ENCODE measurements at regions not wholly inside any gene's neighbourhood (a gene's known extent, or its start where the extent isn't known, plus 50 kb on each side); places are given as distances from the start of the nearest gene placed in this dataset.

DNA sequence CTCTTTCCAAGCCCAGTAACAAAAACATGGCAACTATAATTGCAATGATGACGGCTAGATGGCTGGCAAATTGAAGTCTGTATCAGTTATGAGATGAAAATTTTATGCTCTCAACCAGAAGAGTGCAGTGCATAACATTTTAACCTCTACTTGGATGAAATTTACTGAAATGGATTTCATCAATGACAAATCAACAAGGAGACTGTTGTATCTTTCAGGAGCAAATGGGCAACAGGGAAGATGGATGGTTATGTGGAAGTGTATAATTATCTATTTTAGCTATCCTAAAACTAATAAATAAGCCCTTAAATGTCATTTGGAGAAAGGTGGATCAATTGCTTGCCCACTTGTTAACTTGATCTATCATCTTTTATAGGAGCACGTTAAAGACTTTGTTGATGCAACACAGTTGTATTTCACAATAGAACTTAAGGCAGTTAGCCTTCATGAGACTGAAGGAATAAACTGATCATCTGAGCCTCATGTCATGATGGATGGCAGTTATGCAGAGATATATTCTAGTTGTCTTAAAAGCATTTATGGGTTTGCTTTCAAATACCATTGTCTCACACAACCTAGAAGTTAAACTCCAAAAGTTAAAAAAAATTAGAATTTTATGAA lies 315.1 kb upstream of the TBC1D5 start:
- H3K27ac ChIP-seq: no peak overlapping the region
- no peak for DNase-seq (ENCODE audit: low read depth, low spot score)

DNA sequence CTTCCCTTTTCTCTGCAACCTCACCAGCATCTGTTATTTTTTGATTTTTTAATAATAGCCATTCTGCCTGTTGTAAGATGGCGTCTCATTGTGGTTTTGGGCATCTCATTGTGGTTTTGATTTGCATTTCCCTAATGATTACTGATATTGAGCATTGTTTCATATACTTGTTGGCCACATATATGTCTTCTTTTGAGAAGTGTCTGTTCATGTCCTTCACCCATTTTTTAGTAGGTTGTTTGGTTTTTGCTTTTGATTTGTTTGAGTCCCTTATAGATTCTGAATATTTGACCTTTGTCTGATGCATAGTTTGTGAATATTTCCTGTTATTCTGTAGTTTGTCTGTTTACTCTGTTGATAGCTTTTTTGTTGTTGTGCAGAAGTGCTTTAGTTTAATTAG lies 312.2 kb upstream of the TBC1D5 start:
- no peak overlapping the region for H3K27ac ChIP-seq
- no peak for DNase-seq (ENCODE audit: low read depth, low spot score)

DNA sequence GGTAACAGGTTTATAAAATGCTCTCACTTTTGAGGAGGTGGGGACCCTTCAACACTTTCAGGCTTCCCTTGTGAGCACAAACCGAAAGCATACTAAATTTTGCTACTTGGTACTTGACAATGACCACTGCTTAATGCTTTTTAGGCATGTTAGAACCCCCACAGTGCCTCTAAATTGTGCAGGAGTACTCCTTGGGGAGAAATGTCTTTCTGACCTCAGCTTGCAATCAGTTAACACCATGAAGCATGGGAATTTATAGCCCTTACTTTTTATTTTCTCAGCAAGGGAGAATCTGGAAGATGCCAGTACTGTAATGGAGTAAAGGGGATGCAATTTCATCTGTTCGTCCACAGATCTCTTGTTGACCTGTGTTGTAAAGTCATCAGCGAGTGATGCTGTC lies 308.9 kb upstream of the TBC1D5 start:
- DNase-seq (ENCODE audit: low read depth, low spot score): no peak
- no peak overlapping the region for H3K27ac ChIP-seq

DNA sequence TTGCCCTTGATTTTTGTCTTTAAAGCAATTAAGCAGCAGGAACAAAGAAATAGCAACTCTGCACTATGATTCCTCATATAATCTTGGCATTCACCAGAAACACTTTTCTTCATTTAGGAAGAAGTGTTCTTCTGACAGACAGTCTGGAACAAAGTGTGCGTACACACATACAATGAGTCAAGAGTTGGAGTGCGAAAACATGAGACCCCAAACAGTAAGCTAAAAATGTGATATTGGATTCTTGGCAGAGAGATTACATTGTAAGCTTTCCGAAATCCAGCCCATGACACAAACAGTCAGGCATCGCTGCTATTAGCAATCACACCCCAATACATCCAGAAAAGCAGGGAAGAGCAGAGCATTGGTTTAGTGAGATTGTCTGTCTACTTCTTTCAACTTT lies 306.7 kb upstream of the TBC1D5 start:
- no peak for DNase-seq (ENCODE audit: low read depth, low spot score)
- no peak overlapping the region for H3K27ac ChIP-seq

DNA sequence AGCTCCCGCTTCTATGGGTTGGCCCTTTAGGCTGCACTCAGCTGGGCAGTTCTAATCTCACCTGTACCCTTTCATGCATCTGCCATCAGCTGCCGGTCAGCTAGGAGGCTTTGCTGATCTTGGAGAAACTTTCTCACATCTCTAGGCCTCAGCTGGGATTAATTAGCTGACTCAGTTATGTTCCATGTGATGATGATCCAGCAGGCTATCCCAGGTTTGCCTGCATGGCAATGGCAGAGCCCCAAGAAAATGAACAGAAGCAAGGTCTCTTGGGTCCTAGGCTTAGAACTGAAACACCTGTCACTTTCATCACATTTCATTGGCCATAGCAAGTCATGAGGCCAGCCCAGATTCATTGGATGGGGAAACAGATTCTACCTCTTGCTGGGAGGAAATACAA lies 304.6 kb upstream of the TBC1D5 start:
- no peak for DNase-seq (ENCODE audit: low read depth, low spot score)
- H3K27ac ChIP-seq: no peak overlapping the region

DNA sequence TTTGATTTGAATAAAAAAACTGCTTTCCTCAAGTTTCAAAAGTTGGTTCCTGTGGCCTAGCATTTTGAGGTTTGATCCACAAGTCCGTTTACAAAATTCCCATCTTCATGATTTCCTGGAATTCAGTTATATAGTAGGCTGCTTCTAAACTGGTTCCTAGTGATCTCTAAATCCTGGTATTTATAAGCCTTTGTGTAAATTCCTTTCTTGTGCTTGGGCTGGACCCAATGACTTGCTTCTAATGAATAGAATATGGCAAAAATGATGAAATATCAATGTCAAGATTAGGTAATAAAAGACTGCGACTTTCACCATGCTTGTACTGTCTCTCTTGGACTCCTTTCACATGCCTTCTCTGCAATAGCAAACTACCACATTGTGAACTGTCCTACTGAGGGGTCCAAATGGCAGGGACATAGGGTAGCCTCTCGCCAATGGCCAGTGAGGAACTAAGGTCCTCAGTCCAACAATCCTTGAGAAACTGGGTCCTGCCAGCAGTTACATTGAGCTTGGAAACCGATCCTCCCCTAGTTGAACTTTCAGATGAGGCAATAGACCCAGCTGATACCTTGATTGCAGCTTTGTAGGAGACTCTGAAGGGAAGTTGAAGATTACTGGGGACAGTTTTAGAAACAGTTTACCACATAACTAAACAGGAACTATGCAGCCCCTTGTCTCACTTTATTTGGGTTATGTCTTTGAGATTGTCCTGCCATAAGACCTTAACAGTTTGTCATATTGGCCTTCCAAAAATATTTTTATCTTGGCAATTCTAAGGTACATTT lies 303.9 kb upstream of the TBC1D5 start:
- no peak overlapping the region for H3K27ac ChIP-seq
- DNase-seq (ENCODE audit: low read depth, low spot score): no peak

DNA sequence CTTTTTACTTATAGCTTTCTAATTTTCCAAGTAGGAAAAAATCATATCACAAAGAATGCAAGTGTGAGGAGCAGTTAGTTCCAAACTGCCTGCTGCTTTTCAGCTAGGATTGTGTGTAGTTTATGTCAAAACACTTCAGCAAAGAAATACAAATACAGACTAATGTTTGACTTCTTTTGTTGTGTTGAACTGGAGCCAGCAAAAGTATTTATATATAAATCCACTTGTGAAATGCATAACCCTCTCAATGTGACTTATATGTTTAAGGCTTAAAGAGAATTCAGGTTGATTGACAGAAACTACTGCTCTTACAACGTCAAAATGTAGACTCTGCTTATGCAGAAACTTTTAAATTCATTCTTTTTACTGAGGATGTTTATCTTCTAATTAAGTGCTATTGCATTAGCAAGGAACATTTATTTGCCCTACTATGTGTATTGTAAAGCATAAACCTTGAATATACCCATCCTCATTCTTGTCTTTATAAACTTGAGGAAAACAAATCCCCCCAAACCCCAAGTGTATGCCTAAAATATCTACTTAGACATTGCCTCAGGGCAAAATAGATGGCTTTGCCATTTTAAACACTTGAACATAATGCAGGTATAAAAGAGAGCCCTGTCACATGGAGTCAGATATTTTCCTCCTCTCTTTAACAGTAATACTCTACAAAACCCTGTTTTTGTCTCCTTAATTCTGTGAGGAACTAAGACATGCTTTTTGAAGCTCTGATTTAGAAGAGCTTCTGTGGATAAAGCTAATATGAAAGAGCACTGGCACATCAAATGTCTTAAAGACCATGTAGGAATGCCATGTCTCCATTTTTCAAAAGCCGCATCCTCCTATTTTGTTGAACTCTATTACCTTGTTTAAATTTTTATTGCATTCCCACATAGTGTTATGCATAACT lies 302.8 kb upstream of the TBC1D5 start:
- DNase-seq (ENCODE audit: low read depth, low spot score): no peak

DNA sequence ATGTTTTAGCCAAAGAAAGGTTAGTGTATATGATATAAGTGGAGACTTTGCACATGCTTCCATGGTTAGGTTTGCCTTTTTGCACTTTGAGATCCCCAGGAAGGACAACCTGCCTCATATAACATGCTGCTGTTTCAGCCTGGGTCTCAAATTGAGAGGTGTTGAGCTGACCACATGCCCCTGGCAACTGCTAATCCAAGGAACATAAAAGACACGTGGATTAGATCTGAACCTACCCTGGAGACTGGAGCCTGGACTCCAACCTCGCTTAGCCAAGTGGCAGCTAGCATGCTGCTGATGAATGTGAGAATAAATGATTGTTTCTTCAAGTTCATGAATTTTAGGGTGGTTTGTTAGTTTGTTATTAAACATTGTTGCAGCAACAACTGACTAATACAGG lies 301.8 kb upstream of the TBC1D5 start:
- DNase-seq (ENCODE audit: low read depth, low spot score): no peak
- no peak overlapping the region for H3K27ac ChIP-seq

More for the DNA sequence above, 302.8 kb upstream of the TBC1D5 start:
- H3K27ac ChIP-seq: no peak overlapping the region

DNA sequence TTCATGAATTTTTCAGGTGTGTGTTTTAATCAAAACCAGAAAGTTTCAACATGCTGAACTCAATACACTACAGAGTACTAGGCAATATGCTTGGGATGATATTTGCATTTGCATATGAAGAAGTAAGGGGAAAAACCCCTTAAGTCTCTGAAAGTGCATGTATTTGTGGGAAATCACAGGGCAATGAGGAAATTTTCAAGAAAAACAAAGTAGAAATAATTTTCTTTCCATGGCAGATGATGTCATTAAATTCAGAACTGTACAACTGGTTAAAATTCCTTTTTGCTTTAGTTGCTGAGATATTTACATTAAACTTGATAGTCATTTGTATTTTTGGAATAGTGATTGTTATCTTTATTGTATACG lies 294.0 kb upstream of the TBC1D5 start:
- DNase-seq (ENCODE audit: low read depth, low spot score): no peak
- no peak overlapping the region for H3K27ac ChIP-seq

DNA sequence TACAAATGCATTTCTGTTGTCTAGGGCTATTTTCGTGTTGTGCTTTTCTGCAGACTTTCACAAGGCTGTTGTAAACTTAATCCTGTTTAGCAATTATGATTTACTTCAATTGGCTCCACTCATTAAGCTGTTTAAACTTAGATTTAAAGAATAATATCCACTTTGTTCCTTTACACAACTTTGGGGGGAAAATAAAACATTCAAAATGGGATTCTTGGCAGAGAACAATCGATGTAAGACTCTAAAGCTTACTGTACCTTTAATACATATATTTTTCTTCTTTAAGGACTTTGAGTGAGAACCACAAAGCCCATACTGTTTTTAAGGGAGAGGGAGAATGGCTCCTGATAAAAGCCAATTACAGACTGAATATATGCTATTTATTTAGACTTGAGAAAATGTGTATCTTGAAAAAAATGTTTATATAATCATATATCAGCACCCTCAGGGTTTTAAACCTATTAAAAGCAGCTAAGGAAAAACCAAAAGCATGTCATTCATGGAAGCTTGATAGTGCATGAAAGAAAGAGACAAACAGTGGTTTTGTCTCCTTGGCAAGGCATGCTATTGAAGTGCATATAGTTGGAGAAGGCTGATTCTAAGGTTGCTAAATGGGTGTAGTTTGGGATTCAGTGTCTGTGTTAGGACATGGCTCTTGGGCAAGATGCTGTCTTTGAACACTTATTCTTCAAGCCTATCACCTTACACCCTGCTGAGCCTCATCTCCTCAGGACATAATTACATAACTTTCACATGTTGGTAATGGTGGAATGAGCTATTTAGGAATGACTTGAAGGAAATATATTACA lies 293.4 kb upstream of the TBC1D5 start:
- DNase-seq (ENCODE audit: low read depth, low spot score): no peak
- H3K27ac ChIP-seq: no peak overlapping the region

DNA sequence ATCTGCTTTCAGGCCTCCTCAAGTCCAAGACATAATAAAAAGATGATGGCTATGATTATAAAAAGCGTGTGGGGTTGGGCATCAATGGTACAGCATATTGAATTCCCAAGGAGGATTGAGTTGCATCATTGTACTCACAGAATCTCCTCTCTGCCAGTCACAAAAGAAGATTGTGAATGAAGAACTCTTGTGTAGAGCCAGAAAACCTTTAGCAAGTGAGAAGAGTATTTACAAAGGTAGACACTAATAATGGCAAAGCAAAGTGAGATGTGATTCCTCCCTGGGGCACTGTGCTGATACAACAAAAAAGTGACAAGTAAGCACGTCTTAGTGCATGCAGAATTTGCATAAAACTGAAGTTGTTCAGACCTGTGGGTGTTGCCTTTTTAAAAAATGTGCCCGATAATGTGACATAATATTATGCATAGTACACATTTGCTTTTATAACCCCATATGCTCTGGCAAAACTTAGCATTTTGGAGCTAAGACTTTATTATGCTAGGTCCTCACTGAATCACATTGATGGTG lies 291.2 kb upstream of the TBC1D5 start:
- H3K27ac ChIP-seq: no peak overlapping the region
- no peak for DNase-seq (ENCODE audit: low read depth, low spot score)

DNA sequence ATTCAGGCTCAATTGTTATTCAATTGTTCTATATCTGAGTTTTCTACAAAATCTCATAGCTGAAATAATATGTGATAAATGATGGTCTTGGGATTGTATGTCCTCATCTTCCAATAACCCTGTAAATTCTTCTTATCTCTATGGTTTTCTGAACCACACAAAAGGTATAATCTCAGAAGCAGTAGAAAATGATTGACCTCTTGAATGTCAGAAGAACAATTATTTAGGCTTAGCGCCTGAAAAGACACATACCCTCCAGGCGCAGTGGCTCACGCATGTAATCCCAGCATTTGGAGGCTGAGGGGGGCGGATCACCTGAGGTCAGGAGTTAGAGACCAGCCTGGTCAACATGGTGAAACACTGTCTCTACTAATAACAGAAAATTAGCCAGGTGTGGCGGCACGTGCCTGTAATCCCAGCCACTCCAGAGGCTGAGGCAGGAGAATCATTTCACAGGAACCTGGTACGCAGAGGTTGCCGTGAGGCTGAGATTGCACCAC lies 288.0 kb upstream of the TBC1D5 start:
- no peak overlapping the region for H3K27ac ChIP-seq
- DNase-seq (ENCODE audit: low read depth, low spot score): no peak

DNA sequence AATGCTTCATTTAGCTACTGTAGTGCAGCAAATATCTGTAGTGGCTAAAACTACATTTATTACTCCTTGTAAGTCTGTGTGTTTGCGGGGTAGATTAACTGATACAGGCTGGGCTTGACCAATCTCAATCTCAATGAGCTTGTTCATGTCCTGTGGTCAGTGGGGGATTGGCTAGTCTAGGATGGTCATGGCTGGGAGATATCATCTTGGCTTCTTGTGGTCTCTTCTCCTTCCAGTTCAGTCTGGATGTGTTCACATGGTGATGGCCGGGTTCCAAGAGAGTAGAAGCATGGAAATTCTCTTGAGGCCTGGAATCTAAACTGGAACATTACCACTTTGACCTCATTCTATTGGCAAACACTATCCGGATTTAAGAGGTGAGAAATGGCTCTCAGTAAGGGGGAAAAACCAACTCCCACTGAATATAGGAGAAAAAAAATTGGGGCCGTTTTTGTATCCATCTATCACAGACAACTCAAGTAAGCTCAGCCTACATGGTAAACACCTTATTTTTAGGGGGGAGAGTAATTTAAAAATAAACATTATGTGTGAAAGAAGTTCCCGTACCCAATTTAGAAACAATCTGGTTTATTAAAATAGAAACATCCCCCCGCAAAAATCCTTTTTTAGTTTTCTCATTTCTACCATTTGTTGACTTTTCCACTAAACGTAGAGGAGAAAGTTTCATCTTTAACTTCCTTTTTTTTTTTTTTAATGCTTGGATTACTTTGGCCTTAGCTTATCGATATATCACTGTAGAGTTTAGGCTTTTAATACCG lies 284.9 kb upstream of the TBC1D5 start:
- no peak for DNase-seq (ENCODE audit: low read depth, low spot score)
- no peak overlapping the region for H3K27ac ChIP-seq

DNA sequence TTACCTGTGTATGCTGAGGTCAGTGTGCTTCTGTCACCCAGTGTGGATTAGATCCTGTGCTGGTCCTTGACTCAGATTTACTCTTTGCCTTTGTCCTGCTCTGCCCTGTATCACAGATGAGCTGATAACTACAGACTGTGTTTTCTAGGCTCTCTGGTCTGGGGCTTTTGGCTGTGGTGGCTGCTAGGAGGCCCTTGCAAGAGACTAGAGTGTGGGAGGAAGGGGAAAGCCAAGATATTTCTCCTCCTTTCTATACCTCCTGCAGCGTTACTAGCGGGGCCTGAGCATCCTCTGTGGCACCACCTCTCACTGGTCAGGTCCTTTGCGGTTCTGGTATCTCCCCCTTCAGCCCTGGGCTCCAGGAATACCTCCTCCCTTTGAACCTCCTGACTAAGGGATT lies 282.3 kb upstream of the TBC1D5 start:
- no peak for DNase-seq (ENCODE audit: low read depth, low spot score)
- no peak overlapping the region for H3K27ac ChIP-seq

DNA sequence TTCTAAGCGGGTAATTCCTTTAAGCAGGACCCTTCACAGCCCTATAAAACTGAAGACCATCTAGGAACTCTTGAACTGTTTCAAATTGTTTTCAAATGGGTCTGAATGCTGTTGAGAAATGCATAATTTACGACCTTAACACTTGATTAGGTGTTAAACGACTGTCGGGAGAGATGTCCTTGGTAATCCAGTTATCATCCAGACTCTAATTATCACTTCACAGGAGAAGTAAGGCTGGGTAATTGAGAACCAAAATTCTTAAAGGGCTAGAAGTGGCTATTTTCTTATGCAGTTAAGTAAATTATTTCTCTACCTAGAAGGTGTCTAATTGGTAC lies 276.7 kb upstream of the TBC1D5 start:
- DNase-seq (ENCODE audit: low read depth, low spot score): no peak
- H3K27ac ChIP-seq: no peak overlapping the region

DNA sequence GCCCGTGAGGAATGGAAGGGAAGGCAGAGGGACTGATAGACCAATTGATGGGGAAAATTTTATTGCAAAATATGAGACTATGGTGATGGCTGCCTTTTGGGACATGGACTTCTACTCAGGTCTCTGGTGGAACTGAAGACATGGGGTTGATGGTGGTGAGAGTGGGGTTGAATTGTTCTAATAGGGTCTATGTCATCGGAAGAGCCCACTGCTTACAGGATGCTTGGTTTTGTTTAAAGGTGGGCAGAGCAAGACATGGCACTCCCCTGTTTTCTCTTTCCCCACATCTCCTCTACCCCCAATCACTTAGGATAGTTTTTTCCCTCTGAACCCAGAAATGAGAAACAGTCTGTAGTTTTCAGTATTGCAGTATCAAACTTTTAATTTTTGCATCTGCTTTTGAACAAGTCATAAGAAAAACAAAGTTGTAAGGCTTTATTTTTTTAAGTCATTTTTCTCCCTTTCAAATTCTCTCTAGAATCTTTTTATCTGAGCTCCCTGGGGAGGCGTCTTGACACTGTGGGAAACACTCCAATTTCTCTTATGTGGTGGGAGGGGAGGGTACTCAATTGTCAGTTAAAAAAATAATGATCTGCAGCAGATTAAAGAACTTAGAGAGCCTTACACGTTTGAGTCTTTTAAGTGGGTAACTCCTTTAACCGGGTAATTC lies 276.2 kb upstream of the TBC1D5 start:
- H3K27ac ChIP-seq: no peak overlapping the region
- no peak for DNase-seq (ENCODE audit: low read depth, low spot score)

DNA sequence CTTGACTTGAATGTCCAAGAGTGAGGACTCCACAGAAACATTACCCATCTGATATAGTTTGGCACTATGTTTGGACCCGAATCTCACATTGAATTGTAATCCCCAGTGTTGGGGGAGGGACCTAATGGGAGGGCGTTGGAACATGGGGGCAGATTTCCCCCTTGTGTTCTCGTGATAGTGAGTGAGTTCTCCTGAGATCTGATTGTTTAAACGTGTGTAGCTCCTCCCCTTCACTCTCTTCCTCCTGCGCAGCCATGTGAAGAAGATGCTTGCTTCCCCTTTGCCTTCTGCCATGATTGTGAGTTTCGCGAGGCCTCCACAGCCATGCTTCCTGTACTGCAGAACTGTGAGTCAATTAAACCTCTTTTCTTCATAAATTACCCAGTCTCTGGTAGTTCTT lies 273.9 kb upstream of the TBC1D5 start:
- DNase-seq (ENCODE audit: low read depth, low spot score): no peak
- no peak overlapping the region for H3K27ac ChIP-seq

DNA sequence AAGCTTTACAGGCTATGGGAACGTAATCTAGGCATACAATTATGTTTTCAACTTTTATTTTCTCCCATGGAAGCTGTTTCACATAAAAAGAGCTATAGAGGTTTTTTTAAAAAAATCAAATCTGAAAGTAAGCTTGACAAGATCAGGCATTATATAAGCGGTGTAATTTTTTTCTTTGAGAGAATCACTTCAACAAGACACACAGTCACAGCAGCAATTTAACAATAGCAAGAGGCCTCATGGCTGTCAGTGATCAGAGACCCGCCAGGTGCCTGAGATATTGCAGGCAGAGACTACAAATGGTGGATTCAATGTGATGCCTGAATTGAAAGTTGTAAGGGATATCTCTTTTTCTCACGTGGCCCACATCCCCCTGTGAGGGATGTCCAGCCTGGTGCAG lies 270.5 kb upstream of the TBC1D5 start:
- DNase-seq (ENCODE audit: low read depth, low spot score): no peak
- no peak overlapping the region for H3K27ac ChIP-seq

DNA sequence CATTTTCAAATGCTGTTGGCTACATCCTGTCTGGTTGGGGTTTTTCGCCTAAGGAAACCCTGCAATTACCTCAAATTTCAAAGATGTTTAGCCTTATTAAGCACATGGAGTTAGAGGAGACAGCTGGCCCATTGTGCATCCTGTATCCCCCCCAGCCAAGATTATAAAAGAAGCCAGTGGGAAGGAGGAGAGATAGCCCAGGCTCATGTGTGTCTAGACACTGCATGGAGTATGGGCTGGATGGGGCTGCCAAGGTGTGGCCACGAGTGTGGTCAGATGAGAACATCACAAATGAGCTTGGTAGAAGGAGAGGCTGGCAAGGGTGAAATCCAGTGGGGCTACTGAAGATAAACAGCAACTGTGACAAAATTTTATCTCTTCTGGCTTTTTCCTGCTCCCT lies 270.0 kb upstream of the TBC1D5 start:
- DNase-seq (ENCODE audit: low read depth, low spot score): no peak
- H3K27ac ChIP-seq: no peak overlapping the region
